ENCODE measurements at regions not wholly inside any gene's neighbourhood (a gene's known extent, or its start where the extent isn't known, plus 50 kb on each side); places are given as distances from the start of the nearest gene placed in this dataset.

DNA sequence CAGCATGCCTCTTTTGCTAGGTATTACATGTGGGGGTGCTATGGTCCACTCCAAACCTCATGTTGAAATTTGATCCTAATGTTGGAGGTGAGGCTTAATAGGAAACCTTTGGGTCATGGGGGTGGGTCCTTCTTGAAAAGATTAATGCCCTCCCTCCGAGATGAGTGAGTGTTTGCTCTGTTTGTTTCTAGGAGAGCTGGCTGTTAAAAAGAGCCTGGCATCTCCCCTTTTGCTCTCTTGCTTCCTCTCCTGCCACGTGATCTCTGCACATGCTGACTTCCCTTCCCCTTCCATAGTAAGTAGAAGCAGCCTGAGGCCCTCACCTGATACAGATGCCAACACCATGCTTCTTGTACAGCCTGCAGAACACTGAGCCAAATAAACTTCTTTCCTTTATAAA, 104.5 kb downstream of the FAT3 start:
- H3K4me2 ChIP-seq (ENCODE audit: unreplicated experiment) = no peak overlapping the region
- TF ChIP-seq EZH2 (IDR thresholded peaks at IDR 0.05; ENCODE audit: insufficient read depth, poor library complexity, severe bottlenecking) (no peak), EZH2phosphoT487 (IDR thresholded peaks at IDR 0.05; ENCODE audit: insufficient read depth, low read depth) (no peak)
- H3K27me3 ChIP-seq (replicated peaks; ENCODE audit: insufficient read depth) = no peaks in the 10 kb centered on the region; the same call in 1 of the 2 replicates
- no peaks in the 10 kb centered on the region for H3K9me3 ChIP-seq (ENCODE audit: low read depth)
- H3K27ac ChIP-seq = no peak overlapping the region
- DNase-seq = no peak
- peaks cover 12% of the 10 kb centered on the region; the same call in 1 of the 2 replicates for H3F3A ChIP-seq (ENCODE audit: insufficient read depth)
- 49 to 54% methylated on average over 2 of the region's 2 CpGs for WGBS, 2 experiments (ENCODE audit: low coverage in 1 of 2, low lambda C conversion rate in 2 of 2, missing lambda C conversion rate in 2 of 2)
- H4K20me1 ChIP-seq (ENCODE audit: insufficient read depth) = no peaks in the 10 kb centered on the region
- in situ Hi-C loops (cut with MboI) = no loop called here
- no peak overlapping the region for H3K9ac ChIP-seq
- no peak overlapping the region for H2AFZ ChIP-seq
- no peaks in the 10 kb centered on the region for H3K9me2 ChIP-seq (ENCODE audit: insufficient read depth)
- no peaks in the 10 kb centered on the region for H3K36me3 ChIP-seq (ENCODE audit: low read depth)
- H3K4me3 ChIP-seq = no peak overlapping the region
- peaks cover 14% of the 10 kb centered on the region for H3K4me1 ChIP-seq (ENCODE audit: insufficient read depth)
- H3K79me2 ChIP-seq (ENCODE audit: insufficient read depth) = no peaks in the 10 kb centered on the region

DNA sequence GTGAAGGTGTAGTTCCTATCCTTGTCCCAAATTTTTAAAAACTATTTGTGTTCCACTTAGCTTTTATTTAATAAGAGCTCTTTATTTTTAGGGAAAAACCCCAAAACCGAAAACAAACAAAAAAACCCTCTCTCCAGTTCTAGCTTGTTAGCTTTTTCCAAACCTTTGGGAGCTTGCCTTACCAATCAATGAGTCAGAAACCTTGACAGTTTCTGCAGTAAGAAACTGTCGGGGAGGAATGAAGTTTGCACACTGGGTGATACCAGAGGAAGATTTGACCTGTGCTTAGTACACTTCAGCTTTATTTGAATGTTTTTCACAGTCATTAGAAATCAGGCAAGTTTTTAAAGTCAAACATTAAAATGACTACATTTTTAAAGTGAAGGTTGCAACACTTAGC, 105.0 kb downstream of the FAT3 start:
- Histone ChIP-seq H3K27ac (no peak overlapping the region), H3F3A (ENCODE audit: insufficient read depth) (peaks cover 12% of the 10 kb centered on the region; the same call in 1 of the 2 replicates), H3K27me3 (replicated peaks; ENCODE audit: insufficient read depth) (no peaks in the 10 kb centered on the region; the same call in 1 of the 2 replicates), H3K4me2 (ENCODE audit: unreplicated experiment) (no peak overlapping the region), H3K4me3 (no peak overlapping the region), H3K9ac (no peak overlapping the region), H2AFZ (no peak overlapping the region), H4K20me1 (ENCODE audit: insufficient read depth) (no peaks in the 10 kb centered on the region), H3K9me2 (ENCODE audit: insufficient read depth) (no peaks in the 10 kb centered on the region), H3K36me3 (ENCODE audit: low read depth) (no peaks in the 10 kb centered on the region), H3K9me3 (ENCODE audit: low read depth) (no peaks in the 10 kb centered on the region), H3K4me1 (ENCODE audit: insufficient read depth) (peaks cover 14% of the 10 kb centered on the region), H3K79me2 (ENCODE audit: insufficient read depth) (no peaks in the 10 kb centered on the region)
- in situ Hi-C loops (cut with MboI) = no loop called here
- WGBS, 2 experiments (ENCODE audit: low coverage in 1 of 2, low lambda C conversion rate in 2 of 2, missing lambda C conversion rate in 2 of 2) = 32 to 48% methylated on average over 2 of the region's 2 CpGs
- TF ChIP-seq EZH2 (IDR thresholded peaks at IDR 0.05; ENCODE audit: insufficient read depth, poor library complexity, severe bottlenecking) = no peak
- no peak for TF ChIP-seq EZH2phosphoT487 (IDR thresholded peaks at IDR 0.05; ENCODE audit: insufficient read depth, low read depth)
- DNase-seq = peak; percentile 45

DNA sequence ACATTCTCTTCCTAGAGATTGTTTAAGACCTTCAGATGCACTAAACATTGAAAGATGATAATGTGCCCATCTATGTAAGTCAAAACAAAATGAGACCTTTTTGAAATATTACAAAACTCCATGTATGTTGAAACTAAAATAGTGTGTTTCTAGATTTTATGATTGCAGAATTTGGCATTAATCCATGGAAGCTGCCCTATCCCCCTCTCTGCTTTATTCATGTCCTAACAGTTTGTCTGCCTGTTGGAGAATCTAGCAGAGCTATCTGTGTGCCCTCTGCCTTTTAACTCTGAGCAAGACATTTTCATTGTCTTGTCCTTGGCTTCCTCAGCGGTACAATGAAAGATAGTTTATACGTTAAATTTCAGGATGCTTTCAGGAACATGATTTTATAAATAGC, 105.5 kb downstream of the FAT3 start:
- Histone ChIP-seq H3K27me3 (replicated peaks; ENCODE audit: insufficient read depth) (no peaks in the 10 kb centered on the region; the same call in 1 of the 2 replicates), H3F3A (ENCODE audit: insufficient read depth) (peaks cover 12% of the 10 kb centered on the region; the same call in 1 of the 2 replicates), H3K4me1 (ENCODE audit: insufficient read depth) (peaks cover 14% of the 10 kb centered on the region), H3K27ac (no peak overlapping the region), H3K4me2 (ENCODE audit: unreplicated experiment) (no peak overlapping the region), H2AFZ (no peak overlapping the region), H3K9ac (no peak overlapping the region), H3K4me3 (no peak overlapping the region), H3K36me3 (ENCODE audit: low read depth) (no peaks in the 10 kb centered on the region), H3K9me3 (ENCODE audit: low read depth) (no peaks in the 10 kb centered on the region), H3K79me2 (ENCODE audit: insufficient read depth) (no peaks in the 10 kb centered on the region), H4K20me1 (ENCODE audit: insufficient read depth) (no peaks in the 10 kb centered on the region), H3K9me2 (ENCODE audit: insufficient read depth) (no peaks in the 10 kb centered on the region)
- in situ Hi-C loops (cut with MboI) = no loop called here
- 62 to 76% methylated on average over 2 of the region's 2 CpGs for WGBS, 2 experiments (ENCODE audit: low coverage in 1 of 2, low lambda C conversion rate in 2 of 2, missing lambda C conversion rate in 2 of 2)
- TF ChIP-seq EZH2 (IDR thresholded peaks at IDR 0.05; ENCODE audit: insufficient read depth, poor library complexity, severe bottlenecking) (no peak), EZH2phosphoT487 (IDR thresholded peaks at IDR 0.05; ENCODE audit: insufficient read depth, low read depth) (no peak)
- peak; percentile 1 for DNase-seq

DNA sequence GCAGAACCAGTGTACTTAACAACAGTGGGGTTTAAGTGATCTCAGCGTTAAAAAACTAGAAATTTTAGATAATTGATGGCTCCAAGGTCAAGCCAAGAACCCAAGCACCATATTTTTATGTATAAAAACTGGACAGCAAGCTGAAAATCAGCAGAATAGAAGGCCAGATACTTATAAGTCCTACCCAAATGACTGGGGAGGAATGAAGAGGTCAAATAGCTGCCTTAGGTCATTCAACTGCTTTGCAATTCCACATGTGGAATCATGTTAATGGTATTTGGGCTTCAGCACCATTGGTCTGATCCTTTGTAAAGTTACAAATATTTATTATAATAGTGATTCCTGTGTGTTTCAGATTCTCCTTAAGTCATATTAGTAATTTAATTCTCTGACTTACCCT, 108.4 kb downstream of the FAT3 start:
- Histone ChIP-seq H3F3A (ENCODE audit: insufficient read depth) (peaks cover 12% of the 10 kb centered on the region; the same call in 1 of the 2 replicates), H2AFZ (no peak overlapping the region), H3K27ac (no peak overlapping the region), H3K4me1 (ENCODE audit: insufficient read depth) (peaks cover 14% of the 10 kb centered on the region), H3K4me3 (no peak overlapping the region), H3K9me2 (ENCODE audit: insufficient read depth) (no peaks in the 10 kb centered on the region), H3K27me3 (replicated peaks; ENCODE audit: insufficient read depth) (no peaks in the 10 kb centered on the region; the same call in 1 of the 2 replicates), H4K20me1 (ENCODE audit: insufficient read depth) (no peaks in the 10 kb centered on the region), H3K9ac (no peak overlapping the region), H3K36me3 (ENCODE audit: low read depth) (no peaks in the 10 kb centered on the region), H3K4me2 (ENCODE audit: unreplicated experiment) (peak overlapping the region; percentile 16), H3K9me3 (ENCODE audit: low read depth) (no peaks in the 10 kb centered on the region), H3K79me2 (ENCODE audit: insufficient read depth) (no peaks in the 10 kb centered on the region)
- peak; percentile 38 for DNase-seq
- in situ Hi-C loops (cut with MboI) = no loop called here
- WGBS, 2 experiments (ENCODE audit: low coverage in 1 of 2, low lambda C conversion rate in 2 of 2, missing lambda C conversion rate in 2 of 2) = 5 to 9% methylated on average over 1 of the region's 1 CpG
- TF ChIP-seq EZH2phosphoT487 (IDR thresholded peaks at IDR 0.05; ENCODE audit: insufficient read depth, low read depth) = no peak
- TF ChIP-seq EZH2 (IDR thresholded peaks at IDR 0.05; ENCODE audit: insufficient read depth, poor library complexity, severe bottlenecking) = no peak

DNA sequence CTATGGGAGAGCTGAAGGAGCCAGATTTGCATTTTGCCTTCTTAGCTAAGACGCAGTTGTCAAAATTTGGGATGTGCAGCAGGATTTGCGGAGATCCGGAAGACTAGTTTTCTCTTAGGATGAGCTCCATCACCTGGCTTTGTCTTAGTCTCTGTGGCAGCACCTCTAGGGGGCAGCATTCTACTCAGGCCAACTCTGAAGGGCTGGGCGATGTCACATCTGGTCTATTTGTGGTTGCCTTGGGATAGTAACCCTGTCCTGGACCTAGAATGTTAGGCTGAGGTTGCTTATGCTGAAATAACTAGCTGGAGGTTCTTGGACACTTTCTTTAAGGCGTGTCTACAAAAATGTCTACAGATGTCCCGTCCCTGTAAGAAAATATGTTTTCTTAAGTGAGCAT, 116.2 kb downstream of the FAT3 start:
- Histone ChIP-seq H3F3A (ENCODE audit: insufficient read depth) (no peaks in the 10 kb centered on the region), H3K9me3 (ENCODE audit: low read depth) (no peaks in the 10 kb centered on the region), H3K9ac (no peak overlapping the region), H3K4me3 (no peak overlapping the region), H3K27ac (no peak overlapping the region), H3K4me2 (ENCODE audit: unreplicated experiment) (no peak overlapping the region), H3K9me2 (ENCODE audit: insufficient read depth) (no peaks in the 10 kb centered on the region; the same call in 1 of the 2 replicates), H3K36me3 (ENCODE audit: low read depth) (no peaks in the 10 kb centered on the region), H3K79me2 (ENCODE audit: insufficient read depth) (no peaks in the 10 kb centered on the region), H3K27me3 (replicated peaks; ENCODE audit: insufficient read depth) (peaks cover 8% of the 10 kb centered on the region; the same call in 1 of the 2 replicates), H2AFZ (no peak overlapping the region), H4K20me1 (ENCODE audit: insufficient read depth) (no peaks in the 10 kb centered on the region), H3K4me1 (ENCODE audit: insufficient read depth) (no peaks in the 10 kb centered on the region)
- DNase-seq = peak; percentile 41
- in situ Hi-C loops (cut with MboI) = no loop called here
- WGBS, 2 experiments (ENCODE audit: low coverage in 1 of 2, low lambda C conversion rate in 2 of 2, missing lambda C conversion rate in 2 of 2) = 58 to 59% methylated on average over 6 of the region's 6 CpGs
- TF ChIP-seq EZH2 (IDR thresholded peaks at IDR 0.05; ENCODE audit: insufficient read depth, poor library complexity, severe bottlenecking) = no peak
- no peak for TF ChIP-seq EZH2phosphoT487 (IDR thresholded peaks at IDR 0.05; ENCODE audit: insufficient read depth, low read depth)

Measured in GM23248 (cell line).